SK-N-SH (cell line): ENCODE measurements at regions not wholly inside any gene's neighbourhood (a gene's known extent, or its start where the extent isn't known, plus 50 kb on each side); places are given as distances from the start of the nearest gene placed in this dataset.

Experiments used
- CTCF ChIA-PET: fragments of 300-600, 350-600 bp; formaldehyde crosslinking; extraction: SDS; loops from one replicate; lab custom pipeline; 2021; lab: Yijun Ruan, JAX
- POLR2A ChIA-PET: fragments of 350-600 bp; sonication (Branson Sonifier 250); formaldehyde crosslinking; extraction: SDS; loops from one replicate; lab custom pipeline; 2020; ENCODE audit warnings: antibody characterized with exemption, inconsistent platforms; lab: Yijun Ruan, JAX
- DNase-seq: peaks from one replicate; pipeline ENCODE4 v3.0.0; 2012
- H2AFZ ChIP-seq: fragments of 200-600 bp; sonication (generic); 2 replicates; pipeline ENCODE4 v1.8.1; 2016; ENCODE audit warnings: antibody characterized with exemption, mild to moderate bottlenecking, low read depth
- H3F3A ChIP-seq: fragments of 200-600 bp; sonication (generic); replicated peaks from 2 replicates; pipeline ENCODE3; 2016; ENCODE audit warnings: antibody characterized with exemption, mild to moderate bottlenecking; ENCODE audit not compliant: insufficient read depth
- H3K27ac ChIP-seq, 2 experiments: fragments of 200-500 bp in 1 of 2; fragments of 200-600 bp in 1 of 2; sonication (Bioruptor generic) in 1 of 2; sonication (generic), shearing (Covaris generic) in 1 of 2; 2 replicates each; pipeline versions ENCODE4 v1.5.1 to v1.6.1; 2014 to 2016; ENCODE audit warnings: low read depth in 2 of 2, inconsistent platforms in 1 of 2, low read length in 1 of 2, mild to moderate bottlenecking in 1 of 2, mixed read lengths in 1 of 2
- H3K27me3 ChIP-seq: fragments of 200-600 bp; sonication (generic), shearing (Covaris generic); 2 replicates; pipeline ENCODE4 v1.6.1; 2016; ENCODE audit warnings: mixed run types; ENCODE audit not compliant: insufficient read depth
- H3K36me3 ChIP-seq, 2 experiments: fragments of 200-500 bp in 1 of 2; fragments of 200-600 bp in 1 of 2; sonication (Bioruptor generic) in 1 of 2; sonication (generic) in 1 of 2; replicated peaks in 1 of 2; 2 replicates each; pipeline versions ENCODE3 to v1.5.1; 2014 to 2016; ENCODE audit warnings: low read length in 1 of 2, mild to moderate bottlenecking in 1 of 2; ENCODE audit not compliant: insufficient read depth in 2 of 2, control insufficient read depth in 1 of 2
- H3K4me1 ChIP-seq, 2 experiments: fragments of 200-500 bp in 1 of 2; fragments of 200-600 bp in 1 of 2; sonication (Bioruptor generic) in 1 of 2; sonication (generic), shearing (Covaris generic) in 1 of 2; 2 replicates each; pipeline versions ENCODE4 v1.5.1 to v1.6.1; 2014 to 2016; ENCODE audit warnings: low read depth in 1 of 2, low read length in 1 of 2, mixed run types in 1 of 2; ENCODE audit not compliant: insufficient read depth in 2 of 2, control insufficient read depth in 1 of 2
- H3K4me2 ChIP-seq: fragments of 200-600 bp; sonication (generic), shearing (Covaris generic); 2 replicates; pipeline ENCODE4 v1.6.1; 2017; ENCODE audit warnings: mixed run types
- H3K4me3 ChIP-seq, 2 experiments: fragments of 200-500 bp in 1 of 2; fragments of 200-600 bp in 1 of 2; sonication (Bioruptor generic) in 1 of 2; sonication (generic), shearing (Covaris generic) in 1 of 2; 2 replicates each; pipeline versions ENCODE4 v1.5.1 to v1.8.1; 2014 to 2016; ENCODE audit warnings: low read depth in 2 of 2, inconsistent platforms in 1 of 2, low read length in 1 of 2, mild to moderate bottlenecking in 1 of 2, mixed read lengths in 1 of 2, moderate library complexity in 1 of 2
- H3K79me2 ChIP-seq: fragments of 200-600 bp; sonication (generic); 2 replicates; pipeline ENCODE4 v1.8.1; 2017; ENCODE audit warnings: mild to moderate bottlenecking; ENCODE audit not compliant: insufficient read depth
- H3K9ac ChIP-seq: fragments of 200-600 bp; sonication (generic); 2 replicates; pipeline ENCODE4 v1.6.1; 2017; ENCODE audit warnings: mixed run types
- H3K9me2 ChIP-seq: fragments of 200-600 bp; sonication (generic); 2 replicates; pipeline ENCODE4 v1.6.1; 2017; ENCODE audit warnings: mixed run types
- H3K9me3 ChIP-seq: fragments of 200-600 bp; sonication (generic); 2 replicates; pipeline ENCODE4 v1.6.1; 2017; ENCODE audit warnings: mixed run types, mild to moderate bottlenecking, moderate library complexity
- H4K20me1 ChIP-seq: fragments of 200-600 bp; sonication (generic); 2 replicates; pipeline ENCODE4 v1.6.1; 2017; ENCODE audit warnings: mild to moderate bottlenecking, mixed run types; ENCODE audit not compliant: insufficient read depth
- ELF1 ChIP-seq: IDR thresholded peaks from 2 replicates; pipeline ENCODE4 v1.4.0; 2012
- GATA2 ChIP-seq: sonication (generic); formaldehyde crosslinking; IDR thresholded peaks from 2 replicates; pipeline ENCODE4 v1.5.0; 2020; ENCODE audit warnings: mild to moderate bottlenecking, missing genetic modification reagents
- IRF3 ChIP-seq: fragments of 150-350 bp; IDR thresholded peaks from 2 replicates; pipeline ENCODE4 v1.6.1; 2016; ENCODE audit warnings: mild to moderate bottlenecking, low read depth, low read length
- JUND ChIP-seq: IDR thresholded peaks from 2 replicates; pipeline ENCODE4 v1.4.0; 2012
- MEF2A ChIP-seq: IDR thresholded peaks from 2 replicates; pipeline ENCODE4 v1.4.0; 2012; ENCODE audit warnings: low read depth, borderline replicate concordance
- MXI1 ChIP-seq: IDR thresholded peaks from 2 replicates; pipeline ENCODE4 v1.6.1; 2012; ENCODE audit warnings: mild to moderate bottlenecking, low read depth, low read length, improper control_type of control experiment
- RCOR1 ChIP-seq: fragments of 150-350 bp; IDR thresholded peaks from 2 replicates; pipeline ENCODE4 v1.6.1; 2017; ENCODE audit warnings: antibody characterized with exemption, low read length
- REST ChIP-seq: IDR thresholded peaks from 2 replicates; pipeline ENCODE4 v1.6.1; 2012; ENCODE audit warnings: mild to moderate bottlenecking, low read depth, low read length, moderate library complexity
- RXRA ChIP-seq: IDR thresholded peaks from 2 replicates; pipeline ENCODE4 v1.4.0; 2012; ENCODE audit warnings: low read depth, mild to moderate bottlenecking, borderline replicate concordance
- SIN3A ChIP-seq: IDR thresholded peaks from 2 replicates; pipeline ENCODE4 v1.6.1; 2012; ENCODE audit warnings: low read depth, mild to moderate bottlenecking, low read length, moderate library complexity, borderline replicate concordance
- TAF1 ChIP-seq: IDR thresholded peaks from 2 replicates; pipeline ENCODE4 v1.6.1; 2012; ENCODE audit warnings: low read depth, mild to moderate bottlenecking, low read length, moderate library complexity, borderline replicate concordance
- TCF12 ChIP-seq: IDR thresholded peaks from 2 replicates; pipeline ENCODE4 v1.4.0; 2012
- USF1 ChIP-seq: IDR thresholded peaks from 2 replicates; pipeline ENCODE4 v1.4.0; 2012; ENCODE audit warnings: low read depth, borderline replicate concordance
- YY1 ChIP-seq: IDR thresholded peaks from 2 replicates; pipeline ENCODE4 v1.4.0; 2012; ENCODE audit warnings: low read depth, mild to moderate bottlenecking
- WGBS: methylation state at CpG from one replicate; pipeline ENCODE4 v1.1.6; 2017; ENCODE audit warnings: low lambda C conversion rate; 5-methylcytosine and 5-hydroxymethylcytosine counted together

- no peak for TF ChIP-seq IRF3
Observed at GRCh38 chr1:47559944-47560695, 122.3 kb downstream of the FOXD2 start (continued).

- Histone ChIP-seq H3K27ac (no peak overlapping the region), H3K9ac (no peak overlapping the region), H2AFZ (no peak overlapping the region), H3F3A (no peaks in the 10 kb centered on the region), H4K20me1 (no peaks in the 10 kb centered on the region), H3K9me3 (no peaks in the 10 kb centered on the region), H3K4me3 (no peak overlapping the region), H3K4me2 (no peak overlapping the region), H3K9me2 (no peaks in the 10 kb centered on the region), H3K27me3 (no peaks in the 10 kb centered on the region; the same call in 1 of the 2 replicates), H3K36me3 (no peaks in the 10 kb centered on the region), H3K4me1 (peaks cover 0 to 4% of the 10 kb centered on the region in 2 experiments; a peak in 1 of 4 replicates), H3K79me2 (no peaks in the 10 kb centered on the region)
- WGBS, result 55% methylated on average over 2 of the region's 2 CpGs
- no peak for DNase-seq
- POLR2A ChIA-PET, result no interaction called here
- CTCF ChIA-PET, result interaction anchor here (2.1 to 2.2 kb wide), 2 partner anchors 27 to 148 kb away, joined by 6 read pairs; no protein-coding TSS in a partner anchor
- TF ChIP-seq MEF2A (no peak), IRF3 (no peak), JUND (no peak), RXRA (no peak), RCOR1 (no peak), GATA2 (no peak), ELF1 (no peak), MXI1 (no peak), YY1 (no peak), TCF12 (no peak), REST (no peak), TAF1 (no peak), SIN3A (no peak), USF1 (no peak)
- TF ChIP-seq, all 33 proteins: peak for 0
Observed at GRCh38 chr1:47561523-47562007, 123.7 kb downstream of the FOXD2 start.
